HFFc6 (cell line): ENCODE measurements at regions not wholly inside any gene's neighbourhood (a gene's known extent, or its start where the extent isn't known, plus 50 kb on each side); places are given as distances from the start of the nearest gene placed in this dataset.
A peak's percentile ranks its signal among the peaks of the same experiment; 100 is the strongest.
"Not testable (repeated sequence)": the region's sequence is repeated elsewhere in the genome, so short reads cannot be mapped to it uniquely, and the experiment has no call there.

ENCODE experiments used
- DNase-seq: peaks from one replicate; pipeline ENCODE4 v3.0.0-alpha.2; 2018
- H3K27ac Mint-ChIP-seq: 2 replicates; pipeline ENCODE4 v1.8.0; 2020; ENCODE audit warnings: mild to moderate bottlenecking, mixed read lengths
- H3K27me3 Mint-ChIP-seq: 2 replicates; pipeline ENCODE4 v1.8.0; 2021; ENCODE audit warnings: mild to moderate bottlenecking, moderate library complexity, mixed read lengths; ENCODE audit not compliant: insufficient read depth
- H3K36me3 Mint-ChIP-seq: 2 replicates; pipeline ENCODE4 v1.8.0; 2021; ENCODE audit warnings: low read depth, mixed read lengths
- H3K4me1 Mint-ChIP-seq: 2 replicates; pipeline ENCODE4 v1.8.0; 2020; ENCODE audit warnings: low read depth, mixed read lengths
- H3K4me3 Mint-ChIP-seq: 2 replicates; pipeline ENCODE4 v1.8.0; 2020; ENCODE audit warnings: mild to moderate bottlenecking, moderate library complexity, mixed read lengths
- H3K9me3 Mint-ChIP-seq: 2 replicates; pipeline ENCODE4 v1.8.0; 2020; ENCODE audit warnings: mild to moderate bottlenecking, mixed read lengths
- TF ChIP-seq, protein P1 (sequence below): fragments of 200-600 bp; sonication (generic); IDR thresholded peaks from 2 replicates; pipeline ENCODE4 v1.5.0; 2021; ENCODE audit warnings: antibody characterized with exemption, mild to moderate bottlenecking

DNA sequence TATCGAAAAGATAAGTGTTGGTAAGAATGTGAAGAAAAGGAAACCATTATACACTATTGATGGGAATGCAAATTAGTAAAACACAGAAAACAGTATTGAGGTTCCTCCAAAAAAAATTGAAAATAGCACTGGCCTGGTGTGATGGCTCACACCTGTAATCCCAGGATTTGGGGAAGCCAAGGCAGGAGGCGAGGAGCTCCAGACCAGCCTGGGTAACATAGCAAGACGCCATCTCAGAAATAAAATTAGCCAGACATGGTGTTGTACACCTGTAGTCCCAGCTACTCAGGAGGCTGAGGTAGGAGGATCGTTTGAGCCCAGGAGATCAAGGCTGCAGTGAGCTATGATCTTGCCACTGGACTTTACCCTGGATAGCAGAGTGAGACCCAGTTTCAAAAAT, 5303.4 kb upstream of the TPTE start:
- not testable (repeated sequence) for H3K4me3 Mint-ChIP-seq, H3K4me1 Mint-ChIP-seq, H3K27me3 Mint-ChIP-seq, H3K27ac Mint-ChIP-seq, DNase-seq
- peaks cover 11% of the 10 kb centered on the region; the same call in 1 of the 2 replicates for H3K36me3 Mint-ChIP-seq
- peaks cover 55% of the 10 kb centered on the region for H3K9me3 Mint-ChIP-seq

DNA sequence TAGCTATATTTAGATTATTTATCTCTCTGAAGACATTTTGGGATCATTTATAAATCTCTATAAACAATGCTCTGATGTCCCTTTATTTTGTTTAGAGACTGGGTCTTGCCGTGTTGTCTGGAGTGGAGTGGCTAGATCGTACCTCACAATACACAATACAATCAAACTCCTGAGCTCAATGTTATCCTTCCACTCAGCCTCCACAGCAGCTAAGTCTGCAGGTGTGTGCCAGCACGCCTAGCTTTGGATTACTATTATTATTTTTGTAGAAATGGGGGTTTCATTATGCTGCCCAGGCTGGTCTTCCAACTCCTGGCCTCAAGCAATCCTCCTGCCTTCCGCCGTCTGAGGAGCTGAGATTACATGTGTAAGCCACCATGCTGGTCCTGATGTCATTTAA, 5301.4 kb upstream of the TPTE start:
- peaks cover 20% of the 10 kb centered on the region; the same call in 1 of the 2 replicates for H3K36me3 Mint-ChIP-seq
- peaks cover 73% of the 10 kb centered on the region for H3K9me3 Mint-ChIP-seq
- not testable (repeated sequence) for H3K27ac Mint-ChIP-seq, H3K27me3 Mint-ChIP-seq, H3K4me3 Mint-ChIP-seq, DNase-seq, H3K4me1 Mint-ChIP-seq

DNA sequence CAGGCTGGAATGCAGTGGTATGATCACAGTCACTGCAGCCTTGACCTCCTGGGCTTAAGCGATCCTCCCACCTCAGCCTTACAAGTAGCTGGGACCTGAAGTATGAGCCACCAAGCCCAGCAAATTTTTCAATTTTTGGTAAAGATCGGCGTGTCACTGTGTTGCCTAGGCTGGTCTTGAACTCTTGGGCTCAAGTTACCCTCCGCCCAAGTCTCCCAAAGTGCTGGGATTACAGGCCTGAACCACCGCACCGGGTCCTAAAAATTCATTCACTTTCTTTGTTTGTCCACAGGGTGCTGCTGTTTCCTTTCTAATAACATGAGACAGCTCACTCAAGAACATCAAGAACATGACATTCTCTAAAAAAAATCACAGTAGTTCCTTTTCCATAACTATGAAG, 5300.9 kb upstream of the TPTE start:
- DNase-seq, H3K27me3 Mint-ChIP-seq, H3K27ac Mint-ChIP-seq, H3K4me1 Mint-ChIP-seq, H3K4me3 Mint-ChIP-seq: not testable (repeated sequence)
- H3K9me3 Mint-ChIP-seq = peaks cover 76% of the 10 kb centered on the region
- peaks cover 20% of the 10 kb centered on the region; the same call in 1 of the 2 replicates for H3K36me3 Mint-ChIP-seq
- TF ChIP-seq, protein P1, sequence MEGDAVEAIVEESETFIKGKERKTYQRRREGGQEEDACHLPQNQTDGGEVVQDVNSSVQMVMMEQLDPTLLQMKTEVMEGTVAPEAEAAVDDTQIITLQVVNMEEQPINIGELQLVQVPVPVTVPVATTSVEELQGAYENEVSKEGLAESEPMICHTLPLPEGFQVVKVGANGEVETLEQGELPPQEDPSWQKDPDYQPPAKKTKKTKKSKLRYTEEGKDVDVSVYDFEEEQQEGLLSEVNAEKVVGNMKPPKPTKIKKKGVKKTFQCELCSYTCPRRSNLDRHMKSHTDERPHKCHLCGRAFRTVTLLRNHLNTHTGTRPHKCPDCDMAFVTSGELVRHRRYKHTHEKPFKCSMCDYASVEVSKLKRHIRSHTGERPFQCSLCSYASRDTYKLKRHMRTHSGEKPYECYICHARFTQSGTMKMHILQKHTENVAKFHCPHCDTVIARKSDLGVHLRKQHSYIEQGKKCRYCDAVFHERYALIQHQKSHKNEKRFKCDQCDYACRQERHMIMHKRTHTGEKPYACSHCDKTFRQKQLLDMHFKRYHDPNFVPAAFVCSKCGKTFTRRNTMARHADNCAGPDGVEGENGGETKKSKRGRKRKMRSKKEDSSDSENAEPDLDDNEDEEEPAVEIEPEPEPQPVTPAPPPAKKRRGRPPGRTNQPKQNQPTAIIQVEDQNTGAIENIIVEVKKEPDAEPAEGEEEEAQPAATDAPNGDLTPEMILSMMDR = peak; percentile 56

DNA sequence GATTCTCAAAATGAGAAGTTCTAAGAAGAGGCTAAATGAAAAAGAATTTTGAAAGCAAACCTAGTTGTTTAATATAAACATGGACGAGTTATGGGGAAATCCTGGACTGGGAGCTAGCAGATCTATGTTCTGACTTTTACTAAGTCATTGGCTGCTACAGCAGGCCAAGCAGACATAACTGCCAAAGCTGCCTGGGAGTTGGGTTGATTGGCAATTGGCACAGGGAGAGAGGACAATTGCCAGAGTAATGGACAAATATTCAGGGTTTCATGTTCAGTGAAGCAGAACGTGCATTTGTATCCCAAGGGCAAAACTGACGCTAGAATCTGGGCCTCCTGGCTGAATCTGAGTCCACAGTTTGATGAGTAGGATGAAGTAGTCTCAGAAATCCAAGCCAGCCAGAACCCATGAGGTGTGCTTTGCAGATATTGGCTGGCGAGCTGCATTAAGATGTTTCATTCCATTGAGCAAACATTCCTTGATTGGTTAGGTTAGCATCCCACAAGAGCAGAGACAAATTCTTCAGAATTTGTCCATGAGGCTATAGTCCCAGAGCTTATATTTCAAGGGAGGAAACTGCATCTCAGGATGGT, 5299.8 kb upstream of the TPTE start:
- H3K27me3 Mint-ChIP-seq, H3K4me1 Mint-ChIP-seq, H3K27ac Mint-ChIP-seq, DNase-seq, H3K4me3 Mint-ChIP-seq: not testable (repeated sequence)
- peaks cover 20% of the 10 kb centered on the region; the same call in 1 of the 2 replicates for H3K36me3 Mint-ChIP-seq
- peaks cover 79% of the 10 kb centered on the region for H3K9me3 Mint-ChIP-seq

DNA sequence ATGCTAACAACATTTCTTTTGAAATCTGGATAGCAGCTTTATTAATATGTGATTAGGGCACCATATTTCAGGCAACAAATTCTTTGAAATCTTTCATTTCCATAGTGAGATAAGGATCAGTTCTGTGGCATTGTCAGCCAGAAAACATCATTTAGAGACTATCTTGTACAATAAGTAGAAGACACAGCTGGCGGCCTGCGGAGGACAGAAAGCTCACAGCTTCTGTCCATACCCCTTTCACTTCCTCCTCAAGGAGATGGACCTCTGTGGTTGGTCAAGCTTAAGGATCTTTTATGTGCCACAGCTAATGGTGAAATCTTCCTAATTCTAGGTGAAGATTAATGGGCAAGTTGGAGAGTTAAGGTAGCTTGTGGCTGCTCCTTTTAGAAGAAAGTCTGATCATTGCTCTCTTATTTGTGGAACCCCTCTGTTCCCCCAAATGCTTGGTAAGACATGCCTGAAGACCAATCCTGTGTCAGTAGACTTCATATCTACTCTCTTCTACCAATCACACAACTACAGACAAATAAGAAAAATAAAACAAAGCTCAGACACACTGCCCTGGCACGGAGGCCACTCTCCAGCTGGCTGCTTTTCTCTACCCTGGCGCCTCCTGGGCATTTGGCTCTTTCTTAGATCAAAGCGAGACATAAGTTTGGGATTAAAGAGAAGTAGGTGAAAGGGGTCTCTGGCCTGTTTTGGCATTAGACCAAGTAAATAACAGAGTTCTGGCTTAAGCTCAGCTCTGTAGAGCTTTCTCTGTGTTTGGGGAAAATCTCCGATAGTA, 5298.2 kb upstream of the TPTE start:
- DNase-seq, H3K27ac Mint-ChIP-seq: not testable (repeated sequence)
- H3K9me3 Mint-ChIP-seq = peaks cover 79% of the 10 kb centered on the region

DNA sequence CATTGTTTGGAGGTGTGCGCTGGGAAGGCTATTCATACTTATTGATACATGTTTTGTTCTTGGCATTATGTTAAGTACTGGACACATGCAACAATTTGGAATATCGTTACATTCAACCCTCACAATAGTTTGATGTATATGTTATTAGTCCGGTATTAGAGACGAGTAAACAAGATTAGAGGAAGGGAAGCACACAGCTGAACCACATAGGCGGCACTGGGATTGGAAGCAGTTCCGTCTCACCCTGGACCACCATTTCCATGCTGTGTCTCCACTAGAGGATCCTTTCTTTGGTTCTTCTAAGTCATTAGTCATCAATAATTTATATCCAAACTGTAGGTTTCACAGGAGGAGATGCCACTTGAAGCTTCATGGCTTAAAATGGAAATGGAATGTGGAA, 5297.2 kb upstream of the TPTE start:
- DNase-seq, H3K4me3 Mint-ChIP-seq, H3K4me1 Mint-ChIP-seq, H3K27ac Mint-ChIP-seq, H3K27me3 Mint-ChIP-seq: not testable (repeated sequence)
- Mint-ChIP-seq H3K36me3 (peaks cover 18% of the 10 kb centered on the region; the same call in 1 of the 2 replicates), H3K9me3 (peaks cover 79% of the 10 kb centered on the region)

More for the DNA sequence above, 5298.2 kb upstream of the TPTE start:
- H3K36me3 Mint-ChIP-seq = peaks cover 13% of the 10 kb centered on the region; the same call in 1 of the 2 replicates
- not testable (repeated sequence) for H3K4me3 Mint-ChIP-seq, H3K27me3 Mint-ChIP-seq, H3K4me1 Mint-ChIP-seq

DNA sequence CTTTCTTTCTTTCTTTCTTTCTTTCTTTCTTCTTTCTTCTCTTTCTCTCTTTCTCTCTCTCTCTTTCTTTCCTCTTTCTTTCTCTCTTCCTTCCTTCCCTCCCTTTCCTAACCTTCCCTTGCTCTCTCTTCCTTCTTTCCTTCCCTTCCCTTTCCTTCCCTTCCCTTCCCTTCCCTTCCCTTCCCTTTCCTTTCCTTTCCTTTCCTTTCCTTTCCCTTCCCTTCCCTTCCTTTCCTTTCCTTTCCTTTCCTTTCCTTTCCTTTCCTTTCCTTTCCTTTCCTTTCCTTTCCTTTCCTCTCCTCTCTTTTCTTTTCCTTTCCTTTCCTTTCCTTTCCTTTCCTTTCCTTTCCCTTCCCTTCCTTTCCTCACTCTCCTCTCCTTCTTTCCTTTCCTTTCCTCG, 5294.1 kb upstream of the TPTE start:
- not testable (repeated sequence) for H3K4me1 Mint-ChIP-seq, H3K27ac Mint-ChIP-seq, H3K27me3 Mint-ChIP-seq, H3K4me3 Mint-ChIP-seq, DNase-seq
- H3K36me3 Mint-ChIP-seq = peaks cover 24% of the 10 kb centered on the region; the same call in 1 of the 2 replicates
- H3K9me3 Mint-ChIP-seq = peaks cover 78% of the 10 kb centered on the region

DNA sequence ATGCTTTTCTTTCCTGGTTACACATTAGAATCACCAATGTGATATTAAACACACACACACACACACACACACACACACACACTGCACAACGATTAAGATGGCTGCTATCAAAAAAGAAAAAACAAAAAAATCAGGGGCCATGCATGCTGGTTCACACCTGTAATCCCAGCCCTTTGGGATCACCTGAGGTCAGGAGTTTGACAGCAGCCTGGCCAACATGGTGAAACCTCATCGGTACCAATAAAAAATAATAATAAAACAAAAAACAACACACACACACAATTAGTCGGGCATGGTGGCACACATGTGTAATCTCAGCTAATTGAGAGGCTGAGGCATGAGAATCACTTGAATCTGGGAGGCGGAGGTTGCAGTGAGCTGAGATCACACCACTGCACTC, 5290.8 kb upstream of the TPTE start:
- DNase-seq, H3K4me1 Mint-ChIP-seq, H3K4me3 Mint-ChIP-seq, H3K27me3 Mint-ChIP-seq, H3K27ac Mint-ChIP-seq: not testable (repeated sequence)
- Mint-ChIP-seq H3K36me3 (peaks cover 22% of the 10 kb centered on the region; the same call in 1 of the 2 replicates), H3K9me3 (peaks cover 84% of the 10 kb centered on the region)

DNA sequence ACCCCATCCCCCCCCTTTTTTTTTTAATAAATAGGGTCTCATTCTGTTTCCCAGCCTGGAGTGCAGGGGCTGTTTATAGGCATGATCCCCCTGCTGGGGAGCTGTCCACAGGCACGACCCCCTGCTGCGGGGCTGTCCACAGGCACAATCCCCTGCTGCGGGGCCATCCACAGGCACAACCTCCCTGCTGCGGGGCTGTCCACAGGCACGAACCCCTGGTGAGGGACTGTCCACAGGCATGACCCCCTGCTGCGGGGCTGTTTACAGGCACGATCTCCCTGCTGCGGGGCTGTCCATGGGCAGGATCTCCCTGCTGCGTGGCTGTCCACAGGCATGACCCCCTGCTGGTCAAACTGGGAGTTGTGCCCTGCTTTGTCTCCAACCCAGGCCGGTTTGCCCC, 5290.1 kb upstream of the TPTE start:
- peaks cover 85% of the 10 kb centered on the region for H3K9me3 Mint-ChIP-seq
- not testable (repeated sequence) for H3K4me1 Mint-ChIP-seq

DNA sequence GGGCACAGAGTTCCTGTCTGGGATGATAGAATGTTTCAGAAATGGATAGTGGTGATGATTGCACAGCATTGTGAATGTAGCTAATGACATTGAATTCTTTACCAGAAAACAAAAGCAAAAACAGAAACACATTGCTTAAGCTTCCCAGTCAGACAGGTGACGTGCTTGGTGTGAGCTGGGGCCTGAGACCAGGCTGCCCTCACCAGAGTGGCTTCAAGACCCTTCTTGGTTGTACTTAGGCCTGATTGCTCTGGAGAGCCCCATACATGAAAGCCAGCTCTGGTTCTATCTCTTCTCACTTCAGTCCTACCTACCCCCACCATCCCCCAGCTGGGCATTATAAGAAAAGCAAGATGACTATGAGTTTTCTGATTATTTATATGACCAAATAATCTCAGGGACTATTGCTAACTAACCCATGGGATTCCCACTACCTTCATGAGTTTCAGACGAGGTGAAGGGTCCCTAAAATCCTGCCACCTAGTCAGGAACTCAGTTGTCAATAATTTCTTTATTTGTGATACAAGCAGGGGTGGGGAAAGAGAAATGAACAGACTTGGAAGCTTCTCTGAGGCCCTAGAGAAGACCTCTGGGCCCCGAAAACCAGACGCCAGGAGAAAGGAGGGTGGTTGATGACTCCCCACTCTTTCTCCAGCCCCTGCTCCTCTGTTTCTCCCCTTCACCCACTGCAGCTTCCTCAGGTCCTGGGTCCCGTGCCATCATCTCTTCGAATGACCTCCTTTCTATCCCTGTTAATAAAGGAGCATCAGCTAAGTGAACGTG, 5289.0 kb upstream of the TPTE start:
- DNase-seq, H3K4me3 Mint-ChIP-seq, H3K27ac Mint-ChIP-seq, H3K27me3 Mint-ChIP-seq, H3K4me1 Mint-ChIP-seq: not testable (repeated sequence)
- Mint-ChIP-seq H3K36me3 (peaks cover 29% of the 10 kb centered on the region), H3K9me3 (peaks cover 87% of the 10 kb centered on the region)

More for the DNA sequence above, 5290.1 kb upstream of the TPTE start:
- not testable (repeated sequence) for H3K4me3 Mint-ChIP-seq, DNase-seq, H3K27ac Mint-ChIP-seq, H3K27me3 Mint-ChIP-seq
- H3K36me3 Mint-ChIP-seq = peaks cover 25% of the 10 kb centered on the region

DNA sequence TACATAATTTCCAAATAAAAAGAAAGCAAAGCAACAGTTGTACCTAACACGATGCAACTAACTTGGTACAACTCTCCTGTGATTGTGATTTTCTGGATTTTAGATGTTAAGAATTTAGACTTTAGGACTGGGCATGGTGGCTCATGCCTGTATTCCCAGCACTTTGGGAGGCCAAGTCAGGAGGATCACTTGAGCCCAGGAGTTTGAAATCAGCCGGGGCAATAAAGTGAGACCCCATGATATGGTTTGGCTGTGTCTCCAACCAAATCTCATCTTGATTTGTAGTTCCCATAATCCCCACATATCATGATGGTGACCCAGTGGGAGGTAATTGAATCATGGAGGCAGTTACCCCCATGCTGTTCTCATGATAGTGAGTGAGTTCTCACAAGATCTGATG, 5285.6 kb upstream of the TPTE start:
- DNase-seq, H3K4me3 Mint-ChIP-seq, H3K27ac Mint-ChIP-seq, H3K4me1 Mint-ChIP-seq, H3K27me3 Mint-ChIP-seq: not testable (repeated sequence)
- Mint-ChIP-seq H3K36me3 (peaks cover 18% of the 10 kb centered on the region), H3K9me3 (peaks cover 82% of the 10 kb centered on the region)

DNA sequence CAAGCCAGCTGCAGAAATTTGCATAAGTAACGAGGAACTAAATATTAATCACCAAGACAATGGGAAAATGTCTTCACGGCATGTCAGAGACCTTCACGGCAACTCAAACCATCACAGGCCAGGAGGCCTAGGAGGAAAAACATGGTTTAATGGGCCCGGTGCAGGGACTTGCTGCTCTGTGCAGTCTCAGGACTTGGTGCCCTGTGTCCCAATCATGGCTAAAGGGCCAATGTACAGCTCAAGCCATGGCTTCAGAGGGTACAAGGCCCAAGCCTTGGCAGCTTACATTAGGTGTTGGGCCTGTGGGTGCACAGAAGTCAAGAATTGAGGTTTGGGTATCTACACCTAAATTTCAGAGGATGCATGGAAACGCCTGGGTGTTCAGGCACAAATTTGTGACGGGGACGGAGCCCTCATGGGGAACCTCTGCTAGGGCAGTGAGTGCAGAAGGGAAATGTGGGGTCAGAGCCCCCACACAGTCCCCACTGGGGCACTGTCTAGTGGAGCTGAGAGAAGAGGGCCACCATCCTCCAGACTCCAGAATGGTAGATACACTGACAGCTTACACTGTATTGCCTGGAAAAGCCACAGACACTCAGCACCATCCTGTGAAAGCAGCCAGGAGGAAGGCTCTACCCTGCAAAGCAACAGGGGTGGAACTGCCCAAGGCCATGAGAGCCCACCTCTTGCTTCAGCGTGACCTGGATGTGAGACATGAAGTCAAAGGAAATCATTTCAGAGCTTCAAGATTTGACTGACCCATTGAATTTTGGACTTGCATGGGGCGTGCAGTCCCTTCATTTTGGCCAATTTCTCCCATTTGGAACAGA, 5284.3 kb upstream of the TPTE start:
- H3K27ac Mint-ChIP-seq, DNase-seq, H3K27me3 Mint-ChIP-seq, H3K4me3 Mint-ChIP-seq, H3K4me1 Mint-ChIP-seq: not testable (repeated sequence)
- H3K9me3 Mint-ChIP-seq = peaks cover 86% of the 10 kb centered on the region
- H3K36me3 Mint-ChIP-seq = peaks cover 18% of the 10 kb centered on the region
